PC-9 (cell line): ENCODE measurements at regions not wholly inside any gene's neighbourhood (a gene's known extent, or its start where the extent isn't known, plus 50 kb on each side); places are given as distances from the start of the nearest gene placed in this dataset.

Experiments
- BruUV-seq: library from RNA; stranded (reverse); fragments of 400-500 nt; replicated peaks from 2 replicates; lab custom pipeline; 2021; lab: Mats Ljungman, UMichigan
- CTCF ChIA-PET: fragments of 300-600 bp; sonication (Branson Sonifier 250); formaldehyde crosslinking; loops from one replicate; lab custom pipeline; 2022; ENCODE audit warnings: antibody characterized with exemption; lab: Charles Lee
- POLR2A ChIA-PET: fragments of 300-600 bp; sonication (Branson Sonifier 250); formaldehyde crosslinking; loops from one replicate; lab custom pipeline; 2022; ENCODE audit warnings: antibody characterized with exemption; ENCODE audit not compliant: unreplicated experiment; lab: Charles Lee
- DNase-seq, 2 experiments: peaks; one replicate each; pipeline versions ENCODE4 v3.0.0 to v3.0.0-alpha.2; 2015 to 2022; ENCODE audit warnings: mixed read lengths in 1 of 2
- H2AFZ ChIP-seq: fragments of 200-600 bp; sonication (generic); 2 replicates; pipeline ENCODE4 v1.8.1; 2017; ENCODE audit warnings: antibody characterized with exemption
- H3F3A ChIP-seq: fragments of 200-600 bp; sonication (generic); 2 replicates; pipeline ENCODE4 v1.8.1; 2017; ENCODE audit warnings: antibody characterized with exemption, mild to moderate bottlenecking, low read depth; ENCODE audit not compliant: insufficient read depth
- H3K27ac ChIP-seq: fragments of 200-600 bp; sonication (generic); 2 replicates; pipeline ENCODE4 v1.6.1; 2016; ENCODE audit warnings: mixed run types
- H3K27me3 ChIP-seq: fragments of 200-600 bp; sonication (generic); 2 replicates; pipeline ENCODE4 v1.6.1; 2016; ENCODE audit warnings: low read depth, mixed run types; ENCODE audit not compliant: insufficient read depth
- H3K36me3 ChIP-seq: fragments of 200-600 bp; sonication (generic); 2 replicates; pipeline ENCODE4 v1.6.1; 2016; ENCODE audit warnings: low read depth, mixed run types
- H3K4me1 ChIP-seq: fragments of 200-600 bp; sonication (generic); replicated peaks from 2 replicates; pipeline ENCODE4 v1.6.1; 2016; ENCODE audit warnings: mixed run types; ENCODE audit not compliant: insufficient read depth
- H3K4me2 ChIP-seq: fragments of 200-600 bp; sonication (generic); 2 replicates; pipeline ENCODE4 v1.6.1; 2017; ENCODE audit warnings: mixed run types
- H3K4me3 ChIP-seq: fragments of 200-600 bp; sonication (generic); 2 replicates; pipeline ENCODE4 v1.6.1; 2016; ENCODE audit warnings: mixed run types
- H3K79me2 ChIP-seq: fragments of 200-600 bp; sonication (generic); 2 replicates; pipeline ENCODE4 v1.6.1; 2017; ENCODE audit warnings: low read depth, mixed run types
- H3K9me2 ChIP-seq: fragments of 200-600 bp; sonication (generic); 2 replicates; pipeline ENCODE4 v1.8.1; 2017; ENCODE audit warnings: mild to moderate bottlenecking; ENCODE audit not compliant: insufficient read depth
- H3K9me3 ChIP-seq: fragments of 200-600 bp; sonication (generic); 2 replicates; pipeline ENCODE4 v1.8.1; 2016; ENCODE audit warnings: low read depth; ENCODE audit not compliant: insufficient read depth
- H4K20me1 ChIP-seq: fragments of 200-600 bp; sonication (generic); 2 replicates; pipeline ENCODE4 v1.8.1; 2017; ENCODE audit not compliant: insufficient read depth
- CTCF ChIP-seq: fragments of 200-600 bp; sonication (generic); conservative IDR thresholded peaks from 2 replicates; pipeline ENCODE4 v1.6.1; 2017; ENCODE audit warnings: mixed run types, antibody characterized with exemption, mild to moderate bottlenecking, moderate library complexity
- EZH2 ChIP-seq: fragments of 200-600 bp; sonication (generic); IDR thresholded peaks from 2 replicates; pipeline ENCODE4 v1.8.0; 2017; ENCODE audit warnings: antibody characterized with exemption, low read depth
- intact Hi-C: fragments of 100-400 bp; cut with micrococcal nuclease; formaldehyde crosslinking; loops from one replicate; pipeline ENCODE4 v1.10.0; 2022; ENCODE audit not compliant: unreplicated experiment

DNA sequence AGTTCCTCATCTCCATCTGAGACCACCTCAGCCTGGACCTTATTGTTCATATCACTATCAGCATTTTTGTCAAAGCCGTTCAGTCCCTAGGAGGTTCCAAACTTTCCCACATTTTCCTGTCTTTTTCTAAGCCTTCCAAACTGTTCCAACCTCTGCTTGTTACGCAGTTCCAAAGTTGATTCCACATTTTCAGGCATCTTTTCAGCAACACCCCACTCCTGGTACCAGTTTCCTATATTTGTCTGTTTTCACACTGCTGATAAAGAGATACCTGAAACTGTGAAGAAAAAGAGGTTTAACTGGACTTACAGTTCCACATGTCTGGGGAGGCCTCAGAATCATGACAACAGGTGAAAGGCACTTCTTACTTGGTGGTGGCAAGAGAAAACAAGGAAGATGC lies 622.1 kb downstream of the MAT2B start:
- no peak overlapping the region for H2AFZ ChIP-seq
- ChIA-PET CTCF (no interaction called here), POLR2A (no interaction called here)
- no peak overlapping the region for H3K4me3 ChIP-seq
- H3K79me2 ChIP-seq, result no peaks in the 10 kb centered on the region
- TF ChIP-seq CTCF, result no peak
- TF ChIP-seq EZH2, result no peak
- no peak overlapping the region for H3K27ac ChIP-seq
- no peaks in the 10 kb centered on the region for H4K20me1 ChIP-seq
- no peak for DNase-seq
- no peaks in the 10 kb centered on the region for H3K9me3 ChIP-seq
- H3K9me2 ChIP-seq, result no peaks in the 10 kb centered on the region
- no peaks in the 10 kb centered on the region for H3K4me1 ChIP-seq
- no peak overlapping the region for H3K4me2 ChIP-seq
- no peaks in the 10 kb centered on the region for H3K36me3 ChIP-seq
- BruUV-seq, result no TSS peak
- H3K27me3 ChIP-seq, result no peaks in the 10 kb centered on the region
- H3F3A ChIP-seq, result no peaks in the 10 kb centered on the region
- intact Hi-C loops, result no loop called here

GRCh38 chr5:164132358-164132757 lies 626.9 kb downstream of the MAT2B start:
- Histone ChIP-seq H3K9me2 (no peaks in the 10 kb centered on the region), H2AFZ (no peak overlapping the region), H3K4me2 (no peak overlapping the region), H3K27ac (no peak overlapping the region), H3K27me3 (no peaks in the 10 kb centered on the region), H4K20me1 (no peaks in the 10 kb centered on the region), H3K4me1 (no peaks in the 10 kb centered on the region), H3K79me2 (no peaks in the 10 kb centered on the region), H3K4me3 (no peak overlapping the region), H3K9me3 (no peaks in the 10 kb centered on the region), H3K36me3 (no peaks in the 10 kb centered on the region), H3F3A (no peaks in the 10 kb centered on the region)
- TF ChIP-seq EZH2 (no peak), CTCF (no peak)
- intact Hi-C loops, result no loop called here
- POLR2A ChIA-PET, result no interaction called here
- DNase-seq, result no peak
- CTCF ChIA-PET, result no interaction called here
- no TSS peak for BruUV-seq

DNA sequence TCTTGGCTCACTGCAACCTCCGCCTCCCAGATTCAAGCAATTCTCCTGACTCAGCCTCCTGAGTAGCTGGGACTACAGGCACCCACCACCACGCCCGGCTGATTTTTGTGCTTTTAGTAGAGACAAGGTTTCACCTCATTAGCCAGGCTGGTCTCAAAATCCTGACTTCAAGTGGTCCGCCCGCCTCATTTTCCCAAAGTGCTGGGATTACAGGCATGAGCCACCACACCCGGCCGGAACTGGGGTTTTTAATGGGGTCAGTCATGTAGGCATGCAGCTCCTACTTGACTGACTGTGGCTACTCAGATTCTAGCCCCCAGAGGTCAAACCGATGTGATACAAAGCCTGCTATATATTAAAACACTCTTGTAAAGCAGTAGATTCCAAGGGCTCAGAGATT lies 631.7 kb downstream of the MAT2B start:
- H2AFZ ChIP-seq, result no peak overlapping the region
- H3K4me2 ChIP-seq, result no peak overlapping the region
- no TSS peak for BruUV-seq
- ChIA-PET CTCF (no interaction called here), POLR2A (no interaction called here)
- H3K4me1 ChIP-seq, result no peaks in the 10 kb centered on the region
- H3K4me3 ChIP-seq, result no peak overlapping the region
- no peaks in the 10 kb centered on the region for H3K9me2 ChIP-seq
- H4K20me1 ChIP-seq, result no peaks in the 10 kb centered on the region
- no peaks in the 10 kb centered on the region for H3K27me3 ChIP-seq
- no peaks in the 10 kb centered on the region for H3K36me3 ChIP-seq
- TF ChIP-seq EZH2, result no peak
- no peak for TF ChIP-seq CTCF
- no peaks in the 10 kb centered on the region for H3K79me2 ChIP-seq
- DNase-seq, result no peak
- no peak overlapping the region for H3K27ac ChIP-seq
- H3F3A ChIP-seq, result no peaks in the 10 kb centered on the region
- no peaks in the 10 kb centered on the region for H3K9me3 ChIP-seq
- intact Hi-C loops, result no loop called here
